ENCODE measurements at regions not wholly inside any gene's neighbourhood (a gene's known extent, or its start where the extent isn't known, plus 50 kb on each side); places are given as distances from the start of the nearest gene placed in this dataset.

- TF ChIP-seq BACH2 (CRISPR knock-in tag; IDR thresholded peaks at IDR 0.05; ENCODE audit: borderline replicate concordance) (no peak), TOX (CRISPR knock-in tag; IDR thresholded peaks at IDR 0.05; ENCODE audit: borderline replicate concordance) (no peak), ISL1 (CRISPR knock-in tag; IDR thresholded peaks at IDR 0.05) (no peak), TSHZ2 (CRISPR knock-in tag; IDR thresholded peaks at IDR 0.05) (no peak), ZNF565 (CRISPR knock-in tag; conservative IDR thresholded peaks at IDR 0.05; ENCODE audit: low read depth) (no peak), GLIS3 (CRISPR knock-in tag; IDR thresholded peaks at IDR 0.05) (no peak), CREB5 (CRISPR knock-in tag; IDR thresholded peaks at IDR 0.05; ENCODE audit: low read depth) (no peak), ZFP3 (CRISPR knock-in tag; IDR thresholded peaks at IDR 0.05) (no peak), CSRNP3 (CRISPR knock-in tag; IDR thresholded peaks at IDR 0.05) (no peak), ZC3H10 (CRISPR knock-in tag; IDR thresholded peaks at IDR 0.05) (no peak), ESRRG (CRISPR knock-in tag; IDR thresholded peaks at IDR 0.05) (no peak), RARB (CRISPR knock-in tag; IDR thresholded peaks at IDR 0.05) (no peak), ARNTL (CRISPR knock-in tag; IDR thresholded peaks at IDR 0.05; ENCODE audit: borderline replicate concordance, low read depth) (no peak), ZFP30 (CRISPR knock-in tag; IDR thresholded peaks at IDR 0.05) (no peak)
These were observed 85.0 kb downstream of the RBM43 start for GRCh38 chr2:151176661-151177060.
